ENCODE measurements at regions not wholly inside any gene's neighbourhood (a gene's known extent, or its start where the extent isn't known, plus 50 kb on each side); places are given as distances from the start of the nearest gene placed in this dataset.

DNA sequence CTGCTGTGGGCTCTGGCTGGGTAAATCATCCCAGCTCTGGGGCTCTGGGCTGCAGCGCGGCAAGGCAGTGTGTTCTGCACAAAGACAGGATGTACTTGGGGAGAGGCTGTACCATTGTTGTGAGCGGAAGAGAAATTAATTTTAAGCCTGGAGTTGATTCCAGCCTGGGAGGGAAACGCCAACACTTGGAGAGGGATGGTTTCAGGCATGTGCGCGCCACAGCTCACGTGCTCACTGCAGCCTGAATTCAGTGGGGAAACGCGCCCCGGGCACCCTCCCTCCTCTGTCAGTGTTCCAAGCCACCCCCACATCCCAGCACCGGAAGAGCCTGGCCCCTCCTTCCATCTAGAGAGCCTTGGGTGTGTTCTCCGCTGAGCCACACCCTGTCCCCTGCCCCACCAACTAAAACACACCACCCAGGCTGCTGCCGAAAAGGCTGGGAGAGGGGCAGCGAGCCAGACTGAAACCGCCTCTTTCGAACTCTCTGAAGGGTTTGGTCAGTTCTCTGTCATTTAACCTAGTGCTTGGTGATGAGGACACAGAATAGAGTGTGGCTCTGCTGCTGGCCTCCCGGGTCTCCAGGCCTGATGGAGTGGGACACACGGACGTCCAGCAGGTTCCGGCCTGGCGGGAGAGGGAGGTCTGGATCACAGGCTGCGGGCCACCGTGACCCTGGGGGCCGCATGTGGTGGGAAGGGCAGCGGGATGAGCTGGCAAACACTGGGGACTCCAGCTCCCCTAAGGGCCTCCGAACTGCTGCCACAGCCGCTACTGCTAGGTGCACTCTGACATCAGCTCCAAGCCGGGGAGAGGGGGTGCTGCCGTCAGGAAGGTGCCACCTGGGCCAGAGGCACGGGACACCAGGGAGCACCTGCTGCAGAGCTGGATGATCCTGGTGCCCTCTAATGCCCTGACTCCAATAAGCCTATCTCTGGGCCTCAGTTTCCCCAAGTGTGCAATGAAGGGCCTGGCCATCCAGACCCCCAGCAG, 230.8 kb downstream of the CTTN start:
- no peak for TF ChIP-seq CTCF (IDR thresholded peaks at IDR 0.05)
- Mint-ChIP-seq H3K4me1 (ENCODE audit: low read depth) (no peaks in the 10 kb centered on the region), H3K27ac (ENCODE audit: unreplicated experiment) (no peak overlapping the region), H3K27me3 (ENCODE audit: low read depth) (peaks cover 31% of the 10 kb centered on the region), H3K9me3 (ENCODE audit: low read depth) (no peaks in the 10 kb centered on the region), H3K36me3 (ENCODE audit: low read depth) (no peaks in the 10 kb centered on the region), H3K4me3 (ENCODE audit: unreplicated experiment) (no peak overlapping the region)
- no peak for DNase-seq (ENCODE audit: low spot score)

GRCh38 chr11:70630068-70630467, 231.7 kb downstream of the CTTN start:
- TF ChIP-seq CTCF (IDR thresholded peaks at IDR 0.05) = no peak
- no peak overlapping the region for H3K27ac Mint-ChIP-seq (ENCODE audit: unreplicated experiment)
- no peaks in the 10 kb centered on the region for H3K9me3 Mint-ChIP-seq (ENCODE audit: low read depth)
- H3K4me3 Mint-ChIP-seq (ENCODE audit: unreplicated experiment) = no peak overlapping the region
- H3K27me3 Mint-ChIP-seq (ENCODE audit: low read depth) = peaks cover 31% of the 10 kb centered on the region
- no peaks in the 10 kb centered on the region for H3K36me3 Mint-ChIP-seq (ENCODE audit: low read depth)
- DNase-seq (ENCODE audit: low spot score) = no peak
- H3K4me1 Mint-ChIP-seq (ENCODE audit: low read depth) = no peaks in the 10 kb centered on the region

- Mint-ChIP-seq H3K36me3 (ENCODE audit: low read depth) (no peaks in the 10 kb centered on the region), H3K4me1 (ENCODE audit: low read depth) (no peaks in the 10 kb centered on the region), H3K9me3 (ENCODE audit: low read depth) (no peaks in the 10 kb centered on the region), H3K27me3 (ENCODE audit: low read depth) (peaks cover 29% of the 10 kb centered on the region), H3K27ac (ENCODE audit: unreplicated experiment) (no peak overlapping the region), H3K4me3 (ENCODE audit: unreplicated experiment) (no peak overlapping the region)
- no peak for DNase-seq (ENCODE audit: low spot score)
- no peak for TF ChIP-seq CTCF (IDR thresholded peaks at IDR 0.05)
These were observed 232.7 kb downstream of the CTTN start for GRCh38 chr11:70630816-70631623.

GRCh38 chr11:70631624-70632047, 233.3 kb downstream of the CTTN start:
- Mint-ChIP-seq H3K4me1 (ENCODE audit: low read depth) (no peaks in the 10 kb centered on the region), H3K4me3 (ENCODE audit: unreplicated experiment) (no peak overlapping the region), H3K36me3 (ENCODE audit: low read depth) (no peaks in the 10 kb centered on the region), H3K27me3 (ENCODE audit: low read depth) (peaks cover 26% of the 10 kb centered on the region), H3K9me3 (ENCODE audit: low read depth) (no peaks in the 10 kb centered on the region), H3K27ac (ENCODE audit: unreplicated experiment) (no peak overlapping the region)
- DNase-seq (ENCODE audit: low spot score) = no peak
- no peak for TF ChIP-seq CTCF (IDR thresholded peaks at IDR 0.05)

- Mint-ChIP-seq H3K36me3 (ENCODE audit: low read depth) (no peaks in the 10 kb centered on the region), H3K27ac (ENCODE audit: unreplicated experiment) (no peak overlapping the region), H3K9me3 (ENCODE audit: low read depth) (no peaks in the 10 kb centered on the region), H3K4me1 (ENCODE audit: low read depth) (no peaks in the 10 kb centered on the region), H3K27me3 (ENCODE audit: low read depth) (peaks cover 30% of the 10 kb centered on the region), H3K4me3 (ENCODE audit: unreplicated experiment) (no peak overlapping the region)
- no peak for DNase-seq (ENCODE audit: low spot score)
- TF ChIP-seq CTCF (IDR thresholded peaks at IDR 0.05) = no peak
These were observed 235.3 kb downstream of the CTTN start for GRCh38 chr11:70633610-70634009.

Measured in chondrocyte (in vitro differentiated cells).